Esophagus muscularis mucosa (tissue), 3 donors: ENCODE measurements at regions not wholly inside any gene's neighbourhood (a gene's known extent, or its start where the extent isn't known, plus 50 kb on each side); places are given as distances from the start of the nearest gene placed in this dataset.

ENCODE experiments used
- CTCF ChIP-seq, 3 experiments: fragments of 200-600 bp in 2 of 3; fragments of 450-650 bp in 1 of 3; sonication (generic) in 2 of 3; IDR thresholded peaks; one replicate each; pipeline ENCODE4 v1.5.1; 2017 to 2019; ENCODE audit warnings: antibody characterized with exemption in 3 of 3, mild to moderate bottlenecking in 2 of 3, moderate library complexity in 1 of 3
- EP300 ChIP-seq: sonication (generic); formaldehyde crosslinking; IDR thresholded peaks from one replicate; pipeline ENCODE4 v1.6.1; 2017; ENCODE audit warnings: antibody characterized with exemption

- TF ChIP-seq EP300: no peak
- TF ChIP-seq CTCF (IDR thresholded peaks at IDR 0.05): no peak
Measured at GRCh38 chr14:105859717-105860614, 333.6 kb downstream of the TMEM121 start.
